ENCODE measurements at regions not wholly inside any gene's neighbourhood (a gene's known extent, or its start where the extent isn't known, plus 50 kb on each side); places are given as distances from the start of the nearest gene placed in this dataset.

- H3K36me3 Mint-ChIP-seq, result no peaks in the 10 kb centered on the region
- no peaks in the 10 kb centered on the region for H3K27me3 Mint-ChIP-seq (ENCODE audit: low read depth in 3 of 3)
- H3K9me3 ChIP-seq (replicated peaks in 1 of 2; ENCODE audit: control insufficient read depth in 1 of 2, insufficient read depth in 1 of 2, low read length in 2 of 2), result no peaks in the 10 kb centered on the region
- no peak overlapping the region for H3K9ac ChIP-seq (ENCODE audit: insufficient read depth, low read length, poor library complexity, severe bottlenecking)
- intact Hi-C loops (cut with micrococcal nuclease), result no loop called here
- peaks cover 0 to 7% (median 4%) of the 10 kb centered on the region in 7 donors for H3K9me3 Mint-ChIP-seq
- no peak overlapping the region for H3K4me2 ChIP-seq (replicated peaks; ENCODE audit: extremely low read depth, low read length, poor library complexity, severe bottlenecking)
- H3K27me3 ChIP-seq (ENCODE audit: control insufficient read depth in 2 of 2, insufficient read depth in 2 of 2, low read length in 2 of 2), result no peaks in the 10 kb centered on the region
- H3K36me3 ChIP-seq (replicated peaks in 1 of 2; ENCODE audit: control insufficient read depth in 1 of 2, insufficient read depth in 2 of 2, low read length in 2 of 2), result no peaks in the 10 kb centered on the region
- no peaks in the 10 kb centered on the region for H3K4me1 Mint-ChIP-seq
- no peak overlapping the region for H3K4me3 ChIP-seq (replicated peaks in 1 of 3; ENCODE audit: low read depth in 2 of 3, low read length in 3 of 3)
- no peaks in the 10 kb centered on the region for H3K79me2 ChIP-seq (ENCODE audit: insufficient read depth, low read length)
- no peaks in the 10 kb centered on the region for H4K20me1 ChIP-seq (ENCODE audit: insufficient read depth, low read length)
- TF ChIP-seq, protein P1, sequence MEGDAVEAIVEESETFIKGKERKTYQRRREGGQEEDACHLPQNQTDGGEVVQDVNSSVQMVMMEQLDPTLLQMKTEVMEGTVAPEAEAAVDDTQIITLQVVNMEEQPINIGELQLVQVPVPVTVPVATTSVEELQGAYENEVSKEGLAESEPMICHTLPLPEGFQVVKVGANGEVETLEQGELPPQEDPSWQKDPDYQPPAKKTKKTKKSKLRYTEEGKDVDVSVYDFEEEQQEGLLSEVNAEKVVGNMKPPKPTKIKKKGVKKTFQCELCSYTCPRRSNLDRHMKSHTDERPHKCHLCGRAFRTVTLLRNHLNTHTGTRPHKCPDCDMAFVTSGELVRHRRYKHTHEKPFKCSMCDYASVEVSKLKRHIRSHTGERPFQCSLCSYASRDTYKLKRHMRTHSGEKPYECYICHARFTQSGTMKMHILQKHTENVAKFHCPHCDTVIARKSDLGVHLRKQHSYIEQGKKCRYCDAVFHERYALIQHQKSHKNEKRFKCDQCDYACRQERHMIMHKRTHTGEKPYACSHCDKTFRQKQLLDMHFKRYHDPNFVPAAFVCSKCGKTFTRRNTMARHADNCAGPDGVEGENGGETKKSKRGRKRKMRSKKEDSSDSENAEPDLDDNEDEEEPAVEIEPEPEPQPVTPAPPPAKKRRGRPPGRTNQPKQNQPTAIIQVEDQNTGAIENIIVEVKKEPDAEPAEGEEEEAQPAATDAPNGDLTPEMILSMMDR (IDR thresholded peaks at IDR 0.05), result no peak
- H3K4me3 Mint-ChIP-seq, result no peak overlapping the region
- H2AFZ ChIP-seq (ENCODE audit: insufficient read depth, low read depth, low read length, poor library complexity, severe bottlenecking), result no peak overlapping the region
- H3K4me1 ChIP-seq (ENCODE audit: control insufficient read depth in 1 of 2, insufficient read depth in 2 of 2, low read length in 2 of 2), result no peaks in the 10 kb centered on the region
- no peak overlapping the region for H3K27ac Mint-ChIP-seq
- no peak for DNase-seq
- H3K27ac ChIP-seq (ENCODE audit: low read depth in 1 of 2, low read length in 2 of 2), result no peak overlapping the region
Measured at GRCh38 chr7:41198502-41198901, 504.4 kb downstream of the INHBA start.

DNA sequence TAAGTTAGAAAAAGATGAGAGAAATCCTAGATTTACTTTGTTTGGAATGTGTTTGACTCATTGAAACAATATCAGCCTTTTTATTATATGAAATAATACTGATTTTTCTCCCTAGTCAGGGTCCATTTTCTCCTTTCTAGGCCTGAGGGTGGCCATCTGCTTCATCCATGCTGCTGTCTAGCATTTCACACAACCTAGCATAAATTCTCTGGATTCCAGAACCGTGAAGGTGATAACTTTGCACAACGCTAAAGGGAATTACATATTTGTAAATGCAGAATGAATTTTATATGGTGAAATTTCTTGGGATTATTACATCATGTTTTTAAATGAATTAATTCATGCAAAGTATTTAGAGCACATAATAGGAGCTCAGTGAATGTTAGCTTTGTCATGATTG is 505.1 kb downstream of the INHBA start:
- Mint-ChIP-seq H3K27me3 (ENCODE audit: low read depth in 3 of 3) (peaks cover 0 to 1% (median 0%) of the 10 kb centered on the region in 3 donors), H3K4me3 (no peak overlapping the region), H3K36me3 (no peaks in the 10 kb centered on the region), H3K9me3 (peaks cover 0 to 7% (median 4%) of the 10 kb centered on the region in 7 donors), H3K4me1 (no peaks in the 10 kb centered on the region), H3K27ac (no peak overlapping the region)
- no CpG with 5 or more reads among the region's 2 CpGs for WGBS (ENCODE audit: insufficient coverage)
- H2AFZ ChIP-seq (ENCODE audit: insufficient read depth, low read depth, low read length, poor library complexity, severe bottlenecking), result no peak overlapping the region
- no peaks in the 10 kb centered on the region for H3K27me3 ChIP-seq (ENCODE audit: control insufficient read depth in 2 of 2, insufficient read depth in 2 of 2, low read length in 2 of 2)
- intact Hi-C loops (cut with micrococcal nuclease), result no loop called here
- H3K9me3 ChIP-seq (replicated peaks in 1 of 2; ENCODE audit: control insufficient read depth in 1 of 2, insufficient read depth in 1 of 2, low read length in 2 of 2), result no peaks in the 10 kb centered on the region
- no peaks in the 10 kb centered on the region for H4K20me1 ChIP-seq (ENCODE audit: insufficient read depth, low read length)
- no peaks in the 10 kb centered on the region for H3K79me2 ChIP-seq (ENCODE audit: insufficient read depth, low read length)
- no peak overlapping the region for H3K4me2 ChIP-seq (replicated peaks; ENCODE audit: extremely low read depth, low read length, poor library complexity, severe bottlenecking)
- TF ChIP-seq, protein P1 (IDR thresholded peaks at IDR 0.05), result no peak
- no peak overlapping the region for H3K9ac ChIP-seq (ENCODE audit: insufficient read depth, low read length, poor library complexity, severe bottlenecking)
- no peak for DNase-seq
- H3K36me3 ChIP-seq (replicated peaks in 1 of 2; ENCODE audit: control insufficient read depth in 1 of 2, insufficient read depth in 2 of 2, low read length in 2 of 2), result no peaks in the 10 kb centered on the region
- no peak overlapping the region for H3K4me3 ChIP-seq (replicated peaks in 1 of 3; ENCODE audit: low read depth in 2 of 3, low read length in 3 of 3)
- H3K4me1 ChIP-seq (ENCODE audit: control insufficient read depth in 1 of 2, insufficient read depth in 2 of 2, low read length in 2 of 2), result no peaks in the 10 kb centered on the region
- H3K27ac ChIP-seq (ENCODE audit: low read depth in 1 of 2, low read length in 2 of 2), result no peak overlapping the region

Measured in CD14-positive monocyte (primary cell).